B cell (primary cell): ENCODE measurements at regions not wholly inside any gene's neighbourhood (a gene's known extent, or its start where the extent isn't known, plus 50 kb on each side); places are given as distances from the start of the nearest gene placed in this dataset.

ENCODE experiments used
- CTCF ChIP-seq: fragments of 200-600 bp; IDR thresholded peaks from one replicate; pipeline ENCODE4 v1.8.0; 2022; ENCODE audit warnings: antibody characterized with exemption, mild to moderate bottlenecking
- EZH2 ChIP-seq: IDR thresholded peaks from 2 replicates; pipeline ENCODE4 v1.6.1; 2012; ENCODE audit warnings: borderline replicate concordance, low read depth, mild to moderate bottlenecking, moderate library complexity, low read length; ENCODE audit not compliant: insufficient read depth, poor library complexity, severe bottlenecking

- TF ChIP-seq CTCF (no peak), EZH2 (no peak)
Measured at GRCh38 chr9:7560669-7561305, 238.8 kb downstream of the DMAC1 start.
